K562 (cell line): ENCODE measurements at regions not wholly inside any gene's neighbourhood (a gene's known extent, or its start where the extent isn't known, plus 50 kb on each side); places are given as distances from the start of the nearest gene placed in this dataset.

Experiments
- ATAC-seq: fragments of 200-7000 bp; cut with Tn5 transposase; 3 replicates; pipeline ENCODE4 v1.9.1; 2020; ENCODE audit warnings: moderate library complexity
- BruUV-seq: library from RNA; stranded (reverse); fragments of 400-500 nt; replicated peaks from 2 replicates; lab custom pipeline; 2021; lab: Mats Ljungman, UMichigan
- CTCF ChIA-PET: fragments of 300-600 bp; formaldehyde crosslinking; extraction: SDS; loops from one replicate; lab custom pipeline; 2021; ENCODE audit warnings: low intra/inter-chr PET ratio; lab: Yijun Ruan, JAX
- POLR2A ChIA-PET: fragments of 300-600, 350-650 bp; sonication (Branson Sonifier 250); formaldehyde crosslinking; extraction: SDS; loops from one replicate; lab custom pipeline; 2021; ENCODE audit warnings: antibody characterized with exemption, inconsistent platforms; lab: Yijun Ruan, JAX
- DNase-seq, 4 experiments: peaks; one replicate each; pipeline versions ENCODE4 v3.0.0 to v3.0.0-alpha.2; 2011 to 2018; ENCODE audit warnings: low spot score in 3 of 4, mixed read lengths in 3 of 4; ENCODE audit errors: extremely low read depth in 1 of 4
- FAIRE-seq: peaks from 2 replicates; lab custom pipeline; 2011; peaks lifted over from hg19 to GRCh38; lab: Jason Lieb, UNC
- H2AFZ ChIP-seq: 2 replicates; pipeline ENCODE4 v1.6.0; 2011; ENCODE audit warnings: low read depth, low read length, control low read depth, inconsistent platforms
- H3K27ac ChIP-seq: fragments of 200-600 bp; 3 replicates; pipeline ENCODE4 v1.8.0; 2011; ENCODE audit warnings: low read depth, mild to moderate bottlenecking, control low read depth, inconsistent platforms, low read length, moderate library complexity, mixed read lengths; ENCODE audit errors: extremely low read depth
- H3K27me3 ChIP-seq, 2 experiments: fragments of 300-600 bp in 1 of 2; 2 replicates in 1 of 2; 3 replicates in 1 of 2; pipeline versions ENCODE4 v1.6.0 to v1.8.0; 2011; ENCODE audit warnings: inconsistent platforms in 2 of 2, low read length in 2 of 2, mild to moderate bottlenecking in 1 of 2, mixed read lengths in 1 of 2, moderate library complexity in 1 of 2; ENCODE audit not compliant: control insufficient read depth in 2 of 2, insufficient read depth in 2 of 2
- H3K36me3 ChIP-seq: fragments of 300-600 bp; 3 replicates; pipeline ENCODE4 v1.8.0; 2011; ENCODE audit warnings: mild to moderate bottlenecking, low read length, inconsistent platforms; ENCODE audit not compliant: control insufficient read depth, insufficient read depth
- H3K4me1 ChIP-seq, 2 experiments: fragments of 200-600 bp in 1 of 2; replicated peaks in 1 of 2; 2 replicates in 1 of 2; 3 replicates in 1 of 2; pipeline versions ENCODE4 v1.5.1 to v1.8.0; 2011; ENCODE audit warnings: inconsistent platforms in 2 of 2, low read length in 2 of 2, mild to moderate bottlenecking in 1 of 2, mixed read lengths in 1 of 2, moderate library complexity in 1 of 2; ENCODE audit not compliant: control insufficient read depth in 2 of 2, insufficient read depth in 2 of 2
- H3K4me2 ChIP-seq: 2 replicates; pipeline ENCODE4 v1.6.1; 2011; ENCODE audit warnings: low read length, control low read depth, inconsistent platforms, mixed read lengths; ENCODE audit not compliant: insufficient read depth
- H3K4me3 ChIP-seq: fragments of 200-600 bp; sonication (generic), shearing (Covaris generic); 2 replicates; pipeline ENCODE4 v1.5.1; 2016; ENCODE audit warnings: control low read depth, inconsistent platforms
- H3K79me2 ChIP-seq: fragments of 200-600 bp; 3 replicates; pipeline ENCODE4 v1.8.0; 2011; ENCODE audit warnings: low read length, inconsistent platforms; ENCODE audit not compliant: control insufficient read depth, insufficient read depth
- H3K9ac ChIP-seq, 2 experiments: 2 replicates each; pipeline versions ENCODE4 v1.6.0 to v1.6.1; 2011; ENCODE audit warnings: low read depth in 2 of 2, low read length in 2 of 2, control low read depth in 1 of 2, inconsistent platforms in 1 of 2, mild to moderate bottlenecking in 1 of 2, mixed read lengths in 1 of 2; ENCODE audit not compliant: insufficient read depth in 1 of 2
- H3K9me1 ChIP-seq: one replicate; pipeline ENCODE4 v1.6.0; 2011; ENCODE audit warnings: inconsistent platforms, mild to moderate bottlenecking, low read length, moderate library complexity; ENCODE audit not compliant: control insufficient read depth, insufficient read depth
- H3K9me3 ChIP-seq: replicated peaks from 2 replicates; pipeline ENCODE4 v1.5.1; 2011; ENCODE audit warnings: low read depth, low read length, inconsistent platforms; ENCODE audit not compliant: control insufficient read depth, insufficient read depth
- H4K20me1 ChIP-seq: replicated peaks from 2 replicates; pipeline ENCODE4 v1.6.1; 2011; ENCODE audit warnings: low read length, inconsistent platforms, mixed read lengths; ENCODE audit not compliant: control insufficient read depth, insufficient read depth
- PHF20 ChIP-seq: fragments of 450-650 bp; IDR thresholded peaks from 2 replicates; pipeline ENCODE4 v1.6.1; 2018; ENCODE audit not compliant: partially characterized antibody
- RERE ChIP-seq: sonication (generic); formaldehyde crosslinking; IDR thresholded peaks from 2 replicates; pipeline ENCODE4 v1.8.0; 2023; ENCODE audit warnings: missing genetic modification reagents, mild to moderate bottlenecking, borderline replicate concordance
- THAP7 ChIP-seq: fragments of 250-450 bp; sonication (Bioruptor Pico); IDR thresholded peaks from 2 replicates; pipeline ENCODE4 v1.5.0; 2021
- WGBS: fragments of 100-300 bp; shearing (Covaris generic); methylation state at CpG from one replicate; pipeline ENCODE4 v1.1.6; 2016; ENCODE audit warnings: low coverage, mixed read lengths; ENCODE audit not compliant: insufficient coverage; ENCODE audit errors: missing lambda C conversion rate; 5-methylcytosine and 5-hydroxymethylcytosine counted together
- in situ Hi-C: fragments of 300-500 bp; cut with MboI; formaldehyde crosslinking; loops from 4 replicates; pipeline ENCODE4 v1.15.0; 2018; ENCODE audit warnings: inconsistent platforms, mixed read lengths
- intact Hi-C: fragments of 100-400 bp; cut with micrococcal nuclease; formaldehyde crosslinking; loops from 2 replicates; pipeline ENCODE4 v1.14.2; 2022

DNA sequence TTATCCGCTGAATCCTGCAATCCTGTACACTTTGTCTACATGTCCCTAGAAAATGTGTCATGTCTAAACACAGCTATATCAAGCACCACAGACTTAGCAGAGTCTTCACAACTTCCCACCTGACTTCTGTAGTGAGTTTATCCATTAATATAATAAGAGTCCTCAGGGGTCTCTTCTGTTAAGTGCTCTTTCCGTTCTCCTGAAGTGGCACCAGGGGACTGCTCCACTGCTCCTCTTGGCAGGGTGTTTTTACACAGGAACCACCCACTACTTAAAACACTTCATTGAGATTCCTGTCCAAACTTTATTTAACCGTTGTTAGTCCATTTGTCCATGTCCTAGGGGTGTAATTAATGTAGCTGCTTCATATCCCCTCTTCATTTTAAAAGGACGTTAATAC lies 1000.4 kb downstream of the STPG2 start:
- BruUV-seq, result no TSS peak
- Histone ChIP-seq H3K36me3 (no peaks in the 10 kb centered on the region), H3K9me3 (no peaks in the 10 kb centered on the region), H4K20me1 (no peaks in the 10 kb centered on the region), H3K27ac (no peak overlapping the region), H2AFZ (no peak overlapping the region), H3K9ac (no peak overlapping the region), H3K4me1 (no peaks in the 10 kb centered on the region), H3K4me2 (no peak overlapping the region), H3K27me3 (no peaks in the 10 kb centered on the region), H3K79me2 (no peaks in the 10 kb centered on the region), H3K9me1 (no peaks in the 10 kb centered on the region), H3K4me3 (no peak overlapping the region)
- intact Hi-C loops (no loop called here), in situ Hi-C loops (no loop called here)
- DNase-seq, result no peak
- no peak for FAIRE-seq
- whole genome bisulfite sequencing, result 0% methylated on average over 4 of the region's 4 CpGs
- ATAC-seq, result no peak
- TF ChIP-seq PHF20 (no peak), RERE (CRISPR knock-in tag) (no peak), THAP7 (CRISPR knock-in tag) (no peak)
- ChIA-PET CTCF (no interaction called here), POLR2A (no interaction called here)
